Heart left ventricle (tissue), 16 donors: ENCODE measurements at regions not wholly inside any gene's neighbourhood (a gene's known extent, or its start where the extent isn't known, plus 50 kb on each side); places are given as distances from the start of the nearest gene placed in this dataset.

ENCODE experiments used
- ATAC-seq, 4 donors: fragments of 200-7000 bp; cut with Tn5 transposase; one replicate each; pipeline ENCODE4 v1.9.1; 2020 to 2022; ENCODE audit warnings: moderate library complexity in 4 of 4, mild to moderate bottlenecking in 3 of 4, moderate number of reproducible peaks in 1 of 4
- DNase-seq, 5 donors: peaks; one replicate each; pipeline ENCODE4 v3.0.0-alpha.2; 2020
- H3K27ac ChIP-seq, 12 donors: fragments of 200-600 bp; sonication (generic) in 4 of 12; one replicate each; pipeline versions ENCODE4 v1.5.0 to v1.8.0; 2016 to 2022; ENCODE audit warnings: mild to moderate bottlenecking in 2 of 12
- H3K27me3 ChIP-seq, 9 donors: fragments of 200-600 bp; sonication (generic) in 2 of 9; one replicate each; pipeline versions ENCODE4 v1.5.1 to v1.8.0; 2016 to 2022; ENCODE audit warnings: mild to moderate bottlenecking in 3 of 9
- H3K36me3 ChIP-seq, 9 donors: fragments of 200-600 bp; sonication (generic) in 2 of 9; one replicate each; pipeline versions ENCODE4 v1.5.0 to v1.8.0; 2018 to 2022; ENCODE audit warnings: mild to moderate bottlenecking in 2 of 9
- H3K4me1 ChIP-seq, 12 donors: fragments of 200-600 bp; sonication (generic) in 4 of 12; one replicate each; pipeline versions ENCODE4 v1.5.0 to v1.8.0; 2016 to 2022; ENCODE audit warnings: mild to moderate bottlenecking in 3 of 12
- H3K4me3 ChIP-seq, 12 donors: fragments of 200-600 bp; sonication (generic) in 4 of 12; one replicate each; pipeline versions ENCODE4 v1.5.0 to v1.8.0; 2017 to 2022; ENCODE audit warnings: mild to moderate bottlenecking in 9 of 12, moderate library complexity in 4 of 12
- H3K9me3 ChIP-seq, 12 donors: fragments of 200-600 bp; sonication (generic) in 4 of 12; one replicate each; pipeline versions ENCODE4 v1.5.0 to v1.8.0; 2016 to 2022; ENCODE audit warnings: mild to moderate bottlenecking in 1 of 12
- CTCF ChIP-seq, 12 donors: fragments of 200-600 bp; sonication (generic) in 4 of 12; IDR thresholded peaks; one replicate each; pipeline versions ENCODE4 v1.5.0 to v1.8.0; 2018 to 2022; ENCODE audit warnings: antibody characterized with exemption in 12 of 12, mild to moderate bottlenecking in 5 of 12
- POLR2A ChIP-seq, 2 donors: fragments of 450-650 bp; IDR thresholded peaks; one replicate each; pipeline ENCODE4 v1.6.1; 2017; ENCODE audit warnings: antibody characterized with exemption in 2 of 2, mild to moderate bottlenecking in 2 of 2, moderate library complexity in 2 of 2
- WGBS, 4 donors: extraction: QIAGEN DNeasy Blood & Tissue Kit in 2 of 4; methylation state at CpG; one replicate each; pipeline versions ENCODE4 v1.1.5 to v1.1.7; 2013 to 2018; 5-methylcytosine and 5-hydroxymethylcytosine counted together
- intact Hi-C, 10 donors: fragments of 100-400 bp; cut with DNase I; formaldehyde crosslinking; loops; one replicate each; pipeline versions ENCODE4 v1.11.1 to v1.14.2; 2022
- donor health status: ischemic (EF 13 %, LVEDD 7.1; RV severe dilation, severe dysfunction).
- donor health status: healthy with polysubstance abuse.
- donor health status: DM: no; HTN: yes; CAD: no.
- donor health status: DM: no; HTN: no; CAD: no.
- donor health status: ischemic (EF 25% LVEDD 6.9; RV normal size, moderate dysfunction).
- donor health status: ischemic (EF 25% LVEDD 5.7; RV mildly dilated, moderate dysfunction).
- donor health status: healthy.
- donor health status: DM: yes; HTN: yes; CAD: no.
- donor health status: ischemic (EF 35%, LVEDD 5.7; RV mildly dilated, moderate dysfunction).
- donor health status: nonischemic (EF 11% LVEDD 7.7; RV severe dilation, severe dysfunction).
- donor health status: DM: yes; HTN: yes; CAD: no.
- donor health status: PGD.
- donor health status: ischemic (EF 29% LVEDD 5.4; RV normal size, mild dysfunction).
- donor health status: nonischemic (EF 23%, LVEDD 6.1; RV moderate dilation, normal function).

DNA sequence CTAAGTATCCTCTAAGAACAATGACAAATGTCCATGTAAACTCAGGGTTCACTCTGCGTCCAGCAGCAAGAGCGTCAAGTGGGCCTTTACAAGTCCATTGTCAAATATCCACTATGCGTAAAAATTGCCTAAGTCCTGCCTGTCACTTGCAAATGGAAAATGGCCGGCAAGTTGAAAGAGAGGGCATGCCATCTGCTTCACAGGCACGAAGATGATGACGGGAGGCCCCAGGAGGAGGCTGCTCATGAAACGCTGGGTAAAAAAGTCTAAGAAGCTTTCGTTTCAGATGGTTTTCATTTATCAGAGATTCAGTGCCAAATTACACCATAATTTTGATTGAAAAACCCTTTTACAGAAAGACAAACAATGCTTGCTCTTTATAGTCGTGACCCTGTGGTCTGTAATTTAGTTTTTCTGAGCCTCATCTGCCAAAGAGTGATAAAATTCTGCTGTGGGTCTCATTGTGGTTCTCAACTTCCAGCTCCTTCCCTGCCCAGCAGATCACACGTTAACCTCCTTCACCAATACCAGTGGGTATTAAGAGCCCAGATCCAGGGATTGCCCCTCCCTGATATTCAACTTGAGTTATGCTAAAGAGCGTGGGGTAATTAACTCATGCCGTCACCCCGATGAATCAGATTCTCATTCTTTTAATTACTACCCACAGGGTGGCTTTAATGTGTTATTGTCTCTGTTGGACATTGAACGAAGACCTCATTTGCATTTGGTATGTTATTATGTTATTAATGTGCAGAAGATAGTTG lies 160.2 kb upstream of the ALKAL2 start:
- 82 to 87% (median 83%) methylated on average over 14 of the region's 14 CpGs for WGBS, 4 donors
- no peak for TF ChIP-seq POLR2A (IDR thresholded peaks at IDR 0.05)
- no peak for TF ChIP-seq CTCF (IDR thresholded peaks at IDR 0.05)
- H3K27me3 ChIP-seq, result peaks cover 0 to 38% (median 4%) of the 10 kb centered on the region in 9 donors
- DNase-seq, result no peak
- no peaks in the 10 kb centered on the region for H3K4me1 ChIP-seq
- no peak for ATAC-seq
- H3K4me3 ChIP-seq, result no peak overlapping the region
- H3K9me3 ChIP-seq, result no peaks in the 10 kb centered on the region
- intact Hi-C loops, result no loop called here
- H3K36me3 ChIP-seq, result no peaks in the 10 kb centered on the region
- H3K27ac ChIP-seq, result no peak overlapping the region

DNA sequence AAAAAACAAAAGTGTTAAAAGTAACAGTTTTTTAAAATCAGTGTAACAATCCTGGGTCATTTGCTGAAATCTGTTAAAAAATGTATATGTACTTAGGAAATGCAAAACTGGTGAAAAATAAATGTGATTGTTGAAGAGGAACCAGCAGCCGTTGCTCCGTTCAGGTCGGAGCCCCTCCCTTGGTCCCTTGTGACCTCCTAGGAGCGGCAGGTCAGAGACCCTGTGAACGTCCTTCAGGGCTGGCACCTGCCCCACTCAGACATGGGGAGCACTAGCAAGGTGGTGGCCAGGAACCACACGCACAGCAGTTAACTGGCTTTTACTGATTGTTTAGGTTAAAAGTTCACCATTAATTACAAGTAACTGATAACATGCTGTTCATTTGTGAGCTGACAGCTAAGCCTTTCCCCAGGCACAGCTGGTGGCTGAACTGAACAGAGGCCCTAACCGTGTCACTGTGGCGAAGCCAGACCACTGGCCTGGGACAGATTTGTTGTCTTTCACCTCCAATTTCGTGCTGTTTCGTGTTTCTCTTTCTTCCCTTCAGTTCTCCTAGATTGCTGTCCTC lies 159.2 kb upstream of the ALKAL2 start:
- Histone ChIP-seq H3K4me1 (no peaks in the 10 kb centered on the region), H3K36me3 (no peaks in the 10 kb centered on the region), H3K27me3 (peaks cover 0 to 27% (median 0%) of the 10 kb centered on the region in 9 donors), H3K27ac (no peak overlapping the region), H3K4me3 (no peak overlapping the region), H3K9me3 (no peaks in the 10 kb centered on the region)
- DNase-seq (no peak), ATAC-seq (no peak)
- intact Hi-C loops, result no loop called here
- no peak for TF ChIP-seq CTCF (IDR thresholded peaks at IDR 0.05)
- TF ChIP-seq POLR2A (IDR thresholded peaks at IDR 0.05), result no peak
- WGBS, 4 donors, result 38 to 50% (median 46%) methylated on average over 10 of the region's 10 CpGs

- intact Hi-C loops, result no loop called here
- Histone ChIP-seq H3K9me3 (no peaks in the 10 kb centered on the region), H3K4me3 (no peak overlapping the region), H3K36me3 (no peaks in the 10 kb centered on the region), H3K27ac (no peak overlapping the region), H3K27me3 (peaks cover 0 to 24% (median 0%) of the 10 kb centered on the region in 9 donors), H3K4me1 (no peaks in the 10 kb centered on the region)
- DNase-seq, result no peak
- TF ChIP-seq POLR2A (IDR thresholded peaks at IDR 0.05), result no peak
- TF ChIP-seq CTCF (IDR thresholded peaks at IDR 0.05), result no peak
- WGBS, 4 donors, result 26 to 47% (median 39%) methylated on average over 9 to 11 of the region's 11 CpGs
- no peak for ATAC-seq
These were observed 158.5 kb upstream of the ALKAL2 start for GRCh38 chr2:446303-446874.

- Histone ChIP-seq H3K27ac (no peak overlapping the region), H3K36me3 (no peaks in the 10 kb centered on the region), H3K4me3 (no peak overlapping the region), H3K9me3 (no peaks in the 10 kb centered on the region), H3K4me1 (no peaks in the 10 kb centered on the region), H3K27me3 (peaks cover 0 to 22% (median 0%) of the 10 kb centered on the region in 9 donors)
- ATAC-seq, result no peak
- no peak for TF ChIP-seq CTCF (IDR thresholded peaks at IDR 0.05)
- no peak for TF ChIP-seq POLR2A (IDR thresholded peaks at IDR 0.05)
- WGBS, 4 donors, result 75 to 83% (median 78%) methylated on average over 6 of the region's 6 CpGs
- intact Hi-C loops, result no loop called here
- no peak for DNase-seq
These were observed 158.0 kb upstream of the ALKAL2 start for GRCh38 chr2:445896-446295.
